Spleen (tissue), 11 donors: ENCODE measurements at regions not wholly inside any gene's neighbourhood (a gene's known extent, or its start where the extent isn't known, plus 50 kb on each side); places are given as distances from the start of the nearest gene placed in this dataset.

Experiments used
- DNase-seq: peaks from one replicate; pipeline ENCODE4 v3.0.0-alpha.2; 2020
- H3K27ac ChIP-seq, 8 donors: fragments of 200-600 bp; sonication (generic) in 7 of 8; 1 replicate in 4 of 8; 2 replicates in 4 of 8; pipeline versions ENCODE4 v1.5.0 to v1.8.0; 2016 to 2021; ENCODE audit warnings: inconsistent platforms in 4 of 8, mild to moderate bottlenecking in 4 of 8, moderate library complexity in 1 of 8
- H3K27me3 ChIP-seq, 7 donors: fragments of 200-600 bp; sonication (generic) in 6 of 7; replicated peaks in 1 of 7; 1 replicate in 4 of 7; 2 replicates in 3 of 7; pipeline versions ENCODE4 v1.5.0 to v1.8.0; 2016 to 2021; ENCODE audit warnings: inconsistent platforms in 3 of 7, mild to moderate bottlenecking in 1 of 7
- H3K36me3 ChIP-seq, 6 donors: fragments of 200-600 bp; sonication (generic) in 5 of 6; 1 replicate in 4 of 6; 2 replicates in 2 of 6; pipeline versions ENCODE4 v1.5.0 to v1.8.0; 2016 to 2021; ENCODE audit warnings: inconsistent platforms in 2 of 6
- H3K4me1 ChIP-seq, 6 donors: fragments of 200-600 bp; sonication (generic) in 5 of 6; 1 replicate in 3 of 6; 2 replicates in 3 of 6; pipeline versions ENCODE4 v1.5.0 to v1.8.0; 2016 to 2021; ENCODE audit warnings: inconsistent platforms in 3 of 6
- H3K4me3 ChIP-seq, 8 donors: fragments of 200-600 bp; sonication (generic) in 7 of 8; 1 replicate in 4 of 8; 2 replicates in 4 of 8; pipeline versions ENCODE4 v1.5.0 to v1.8.0; 2016 to 2021; ENCODE audit warnings: inconsistent platforms in 4 of 8, mild to moderate bottlenecking in 4 of 8, moderate library complexity in 2 of 8
- H3K9me3 ChIP-seq, 8 donors: fragments of 200-600 bp; sonication (generic) in 7 of 8; 1 replicate in 4 of 8; 2 replicates in 4 of 8; pipeline versions ENCODE4 v1.5.0 to v1.8.0; 2016 to 2021; ENCODE audit warnings: inconsistent platforms in 4 of 8
- POLR2A ChIP-seq, 3 donors: fragments of 450-650 bp; IDR thresholded peaks; one replicate each; pipeline ENCODE4 v1.5.1; 2017; ENCODE audit warnings: antibody characterized with exemption in 3 of 3, mild to moderate bottlenecking in 1 of 3
- POLR2AphosphoS5 ChIP-seq, 3 donors: sonication (generic); formaldehyde crosslinking; IDR thresholded peaks; one replicate each; pipeline ENCODE4 v1.5.1; 2017; ENCODE audit warnings: antibody characterized with exemption in 3 of 3
- WGBS, 5 donors: extraction: QIAGEN DNeasy Blood & Tissue Kit in 3 of 5; methylation state at CpG; one replicate each; pipeline versions ENCODE4 v1.1.5 to v1.1.7; 2013 to 2018; 5-methylcytosine and 5-hydroxymethylcytosine counted together
- intact Hi-C: fragments of 100-400 bp; cut with DNase I; formaldehyde crosslinking; loops from one replicate; pipeline ENCODE4 v1.15.0; 2023; ENCODE audit warnings: low total_unique reads
- TF ChIP-seq, protein P1 (sequence below), 11 experiments: fragments of 200-600 bp in 7 of 11; fragments of 450-650 bp in 4 of 11; sonication (generic) in 4 of 11; IDR thresholded peaks in 8 of 11; conservative IDR thresholded peaks in 3 of 11; 1 replicate in 7 of 11; 2 replicates in 4 of 11; pipeline versions ENCODE4 v1.4.0 to v1.8.0; 2016 to 2021; ENCODE audit warnings: antibody characterized with exemption in 11 of 11, inconsistent platforms in 4 of 11, mild to moderate bottlenecking in 1 of 11
- donor health status: healthy with polysubstance abuse.
- donor health status: DM: no; HTN: no; CAD: no; lungs with moderate emphysema.
- donor health status: DM: no; HTN: no; CAD: no.
- donor health status: Bipolar disorder and iron deficiency.
- donor health status: healthy.
- donor health status: DM: no; HTN: no; CAD: no.
- donor health status: DM: yes; HTN: yes; CAD: no.

DNA sequence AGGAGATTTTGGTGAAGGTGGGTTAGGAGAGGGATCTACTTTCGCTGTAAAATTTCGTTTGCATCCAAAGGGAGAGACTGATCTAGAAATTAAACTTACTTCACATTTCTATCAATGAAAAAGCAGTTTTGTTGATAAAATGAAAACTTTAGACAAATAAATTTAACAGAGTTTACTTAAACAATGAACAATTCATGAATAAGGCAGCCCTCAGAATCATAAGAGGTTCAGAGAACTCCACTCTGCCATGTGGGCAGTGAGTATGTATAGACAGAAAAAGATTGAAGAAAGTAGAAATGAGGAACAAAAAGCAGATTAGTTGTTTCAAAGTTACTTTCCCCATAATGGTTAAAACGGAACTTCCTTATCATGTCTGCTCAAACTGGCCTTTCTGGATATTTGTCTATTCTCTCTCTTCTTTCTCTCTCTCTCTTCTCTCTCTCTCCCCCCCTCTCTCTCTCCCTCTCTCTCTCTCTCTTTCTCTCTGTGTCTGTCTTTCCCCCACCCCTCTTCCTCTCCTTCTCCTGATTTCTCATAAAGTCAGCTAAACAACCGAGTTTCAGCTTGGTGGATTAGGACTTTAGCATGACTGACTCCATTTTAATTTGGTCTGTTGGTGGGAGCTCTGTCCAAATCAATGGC lies 248.9 kb downstream of the TJP1 start:
- intact Hi-C loops = no loop called here
- TF ChIP-seq POLR2A (IDR thresholded peaks at IDR 0.05) (no peak), POLR2AphosphoS5 (IDR thresholded peaks at IDR 0.05) (no peak)
- TF ChIP-seq, protein P1, sequence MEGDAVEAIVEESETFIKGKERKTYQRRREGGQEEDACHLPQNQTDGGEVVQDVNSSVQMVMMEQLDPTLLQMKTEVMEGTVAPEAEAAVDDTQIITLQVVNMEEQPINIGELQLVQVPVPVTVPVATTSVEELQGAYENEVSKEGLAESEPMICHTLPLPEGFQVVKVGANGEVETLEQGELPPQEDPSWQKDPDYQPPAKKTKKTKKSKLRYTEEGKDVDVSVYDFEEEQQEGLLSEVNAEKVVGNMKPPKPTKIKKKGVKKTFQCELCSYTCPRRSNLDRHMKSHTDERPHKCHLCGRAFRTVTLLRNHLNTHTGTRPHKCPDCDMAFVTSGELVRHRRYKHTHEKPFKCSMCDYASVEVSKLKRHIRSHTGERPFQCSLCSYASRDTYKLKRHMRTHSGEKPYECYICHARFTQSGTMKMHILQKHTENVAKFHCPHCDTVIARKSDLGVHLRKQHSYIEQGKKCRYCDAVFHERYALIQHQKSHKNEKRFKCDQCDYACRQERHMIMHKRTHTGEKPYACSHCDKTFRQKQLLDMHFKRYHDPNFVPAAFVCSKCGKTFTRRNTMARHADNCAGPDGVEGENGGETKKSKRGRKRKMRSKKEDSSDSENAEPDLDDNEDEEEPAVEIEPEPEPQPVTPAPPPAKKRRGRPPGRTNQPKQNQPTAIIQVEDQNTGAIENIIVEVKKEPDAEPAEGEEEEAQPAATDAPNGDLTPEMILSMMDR (IDR thresholded peaks at IDR 0.05 in 8 of 11, conservative IDR thresholded peaks at IDR 0.05 in 3 of 11) = no peak
- H3K27me3 ChIP-seq = peaks cover 0 to 73% (median 25%) of the 10 kb centered on the region in 7 donors
- no peak overlapping the region for H3K27ac ChIP-seq
- 72 to 86% (median 84%) methylated on average over 4 of the region's 4 CpGs for WGBS, 5 donors
- no peaks in the 10 kb centered on the region for H3K36me3 ChIP-seq
- H3K4me1 ChIP-seq = peaks cover 0 to 28% (median 14%) of the 10 kb centered on the region in 6 donors
- no peak for DNase-seq
- H3K4me3 ChIP-seq = no peak overlapping the region
- no peaks in the 10 kb centered on the region for H3K9me3 ChIP-seq

DNA sequence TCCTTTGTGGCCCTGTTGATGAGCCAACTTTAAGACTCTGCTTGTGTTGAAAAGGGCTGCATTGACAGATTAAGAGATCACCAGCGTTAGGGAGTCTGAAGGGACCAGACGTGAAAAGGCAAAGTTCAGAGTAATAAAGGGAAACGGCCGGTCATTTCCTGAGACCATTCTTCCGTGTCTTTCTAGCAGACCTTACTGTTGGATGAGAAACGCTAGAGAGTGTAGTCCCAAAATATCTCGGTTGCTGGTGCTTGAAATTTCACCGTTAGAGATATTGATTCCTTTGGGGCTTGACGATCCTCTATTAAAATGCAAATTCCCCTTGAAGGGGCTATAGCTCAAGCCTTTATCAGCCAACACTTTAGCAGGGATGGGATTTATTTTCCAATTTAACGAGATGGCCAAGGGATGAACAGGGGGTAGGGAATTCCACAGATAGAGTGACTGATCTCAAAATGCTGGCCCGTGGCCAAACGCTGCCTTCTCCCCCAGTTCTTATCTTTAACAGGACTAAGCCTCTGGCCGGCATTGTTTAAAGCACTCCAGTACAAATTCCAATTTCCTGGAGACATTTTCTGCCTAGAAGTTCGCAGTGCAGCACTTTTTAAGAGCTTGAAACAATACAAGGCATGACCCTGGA lies 250.4 kb downstream of the TJP1 start:
- H3K4me1 ChIP-seq = peaks cover 0 to 28% (median 14%) of the 10 kb centered on the region in 6 donors
- no peak for DNase-seq
- intact Hi-C loops = no loop called here
- H3K4me3 ChIP-seq = peak overlapping the region in 3 of 8 donors; percentile 33 to 63 (median 42)
- no peak overlapping the region for H3K27ac ChIP-seq
- TF ChIP-seq, protein P1 (IDR thresholded peaks at IDR 0.05 in 8 of 11, conservative IDR thresholded peaks at IDR 0.05 in 3 of 11) = no peak
- H3K27me3 ChIP-seq = peaks cover 0 to 87% (median 35%) of the 10 kb centered on the region in 7 donors
- no peaks in the 10 kb centered on the region for H3K9me3 ChIP-seq
- H3K36me3 ChIP-seq = no peaks in the 10 kb centered on the region
- 2 to 4% (median 2%) methylated on average over 14 of the region's 14 CpGs for WGBS, 5 donors

DNA sequence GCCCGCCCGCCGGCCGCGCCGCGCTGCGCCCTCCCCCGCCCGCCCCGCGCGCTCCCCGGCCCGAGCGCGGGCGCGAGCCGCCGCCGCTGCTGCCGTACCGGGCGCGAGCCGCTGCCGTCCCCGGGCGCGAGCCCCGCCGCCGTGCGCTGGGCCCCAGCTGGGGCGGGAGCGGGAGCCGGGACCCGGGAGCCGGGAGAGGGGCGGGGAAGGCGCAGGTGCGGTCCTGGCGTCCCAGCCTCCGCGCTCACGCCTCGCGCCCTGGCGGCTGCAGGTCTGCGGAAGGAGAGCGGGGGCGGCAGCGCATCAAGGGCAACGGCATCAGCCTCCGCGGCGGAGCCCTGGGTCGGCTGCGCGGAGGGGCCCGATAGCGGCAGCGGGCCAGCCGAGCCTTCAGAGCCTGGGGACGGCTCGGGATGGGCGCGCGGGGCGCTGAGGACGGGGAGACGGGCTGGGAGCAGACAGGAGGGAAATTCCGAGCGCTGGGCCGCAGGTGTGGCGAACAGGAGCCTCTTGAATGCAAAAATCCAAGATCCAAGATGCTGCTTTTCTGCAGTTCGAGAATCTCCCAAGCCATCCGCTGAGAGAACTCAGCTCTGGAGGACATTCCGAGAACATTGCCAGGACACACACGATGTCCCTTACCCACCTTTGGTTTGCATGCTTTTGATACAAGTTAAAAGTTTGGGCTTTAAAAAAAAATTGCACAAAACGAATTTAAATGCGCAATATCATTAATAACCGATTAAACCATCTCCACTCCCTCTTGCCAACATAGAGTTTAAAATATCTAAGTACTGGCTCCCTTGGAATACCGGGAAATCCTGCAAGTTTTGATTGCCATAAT lies 251.1 kb downstream of the TJP1 start:
- DNase-seq = no peak
- TF ChIP-seq, protein P1 (IDR thresholded peaks at IDR 0.05 in 8 of 11, conservative IDR thresholded peaks at IDR 0.05 in 3 of 11) = no peak
- TF ChIP-seq POLR2A (IDR thresholded peaks at IDR 0.05) (no peak), POLR2AphosphoS5 (IDR thresholded peaks at IDR 0.05) (no peak)
- 2 to 7% (median 3%) methylated on average over 27 to 85 of the region's 85 CpGs for WGBS, 5 donors
- Histone ChIP-seq H3K9me3 (no peaks in the 10 kb centered on the region), H3K4me1 (peaks cover 0 to 28% (median 14%) of the 10 kb centered on the region in 6 donors), H3K27ac (no peak overlapping the region), H3K4me3 (peak overlapping the region in 7 of 8 donors; percentile 11 to 63 (median 33)), H3K27me3 (peaks cover 0 to 90% (median 35%) of the 10 kb centered on the region in 7 donors), H3K36me3 (no peaks in the 10 kb centered on the region)
- intact Hi-C loops = no loop called here
